ENCODE measurements at regions not wholly inside any gene's neighbourhood (a gene's known extent, or its start where the extent isn't known, plus 50 kb on each side); places are given as distances from the start of the nearest gene placed in this dataset.

DNA sequence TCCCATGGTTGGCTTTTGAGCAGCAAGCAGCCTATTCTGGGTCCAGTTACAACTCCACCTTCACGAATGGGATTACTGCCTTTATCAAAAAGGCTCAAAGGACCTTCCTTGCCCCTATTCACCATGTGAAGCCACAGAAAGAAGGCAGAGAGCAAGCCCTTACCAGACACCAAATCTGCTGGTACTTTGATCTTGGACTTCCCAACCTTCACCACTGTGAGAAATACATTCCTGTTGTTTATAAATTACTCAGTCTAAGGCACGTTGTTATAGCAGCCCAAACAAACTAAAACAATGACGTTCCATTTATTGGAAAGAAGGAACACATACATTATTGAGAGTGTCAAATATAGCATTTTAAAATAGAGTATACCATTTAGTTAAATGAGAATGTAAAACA is 1557.9 kb downstream of the PLA2G4A start:
- no peak overlapping the region for H3K4me3 ChIP-seq (ENCODE audit: low read depth, low read length)
- no peak for TF ChIP-seq CTCF (IDR thresholded peaks at IDR 0.05; ENCODE audit: low read depth, low read length)

DNA sequence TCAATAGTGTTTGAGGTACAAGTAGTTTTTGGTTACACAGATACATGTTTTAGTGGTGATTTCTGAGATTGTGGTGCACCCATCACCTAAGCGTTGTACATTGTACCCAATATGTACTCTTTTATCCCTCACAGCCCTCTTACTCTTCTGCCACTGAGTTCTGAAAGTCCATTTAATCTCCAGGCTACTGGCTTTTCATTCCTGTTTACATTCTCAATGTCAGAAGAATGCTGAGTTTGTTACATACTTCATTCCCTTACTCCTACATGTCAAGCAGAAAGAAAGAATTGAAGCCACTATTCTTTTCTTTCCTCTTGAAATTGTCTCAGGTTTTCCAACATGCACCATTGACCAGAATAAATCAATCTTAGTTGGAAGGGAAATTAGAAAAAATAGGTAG is 1565.9 kb downstream of the PLA2G4A start:
- H3K4me3 ChIP-seq (ENCODE audit: low read depth, low read length): no peak overlapping the region
- TF ChIP-seq CTCF (IDR thresholded peaks at IDR 0.05; ENCODE audit: low read depth, low read length): no peak

DNA sequence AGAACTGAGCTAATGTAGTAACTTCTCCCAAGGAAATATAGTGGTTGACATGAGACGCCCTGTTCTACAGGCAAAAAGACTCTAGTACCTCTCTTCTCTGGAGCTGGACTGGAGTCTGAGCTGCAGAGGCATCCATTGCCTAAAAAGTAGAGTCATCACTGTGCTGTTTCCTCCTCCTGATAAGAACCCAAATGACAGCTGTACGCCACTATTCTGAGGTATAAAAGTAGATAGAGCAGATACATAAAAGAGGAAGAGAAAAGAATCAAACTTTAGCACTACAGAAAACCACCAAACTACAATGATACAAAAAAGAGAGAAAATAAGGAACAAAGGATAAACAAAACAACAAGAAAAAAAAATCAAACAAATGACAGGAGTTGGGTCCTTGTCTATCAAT is 1568.8 kb downstream of the PLA2G4A start:
- TF ChIP-seq CTCF (IDR thresholded peaks at IDR 0.05; ENCODE audit: low read depth, low read length): no peak
- H3K4me3 ChIP-seq (ENCODE audit: low read depth, low read length): no peak overlapping the region

- no peak for TF ChIP-seq CTCF (IDR thresholded peaks at IDR 0.05; ENCODE audit: low read depth, low read length)
- no peak overlapping the region for H3K4me3 ChIP-seq (ENCODE audit: low read depth, low read length)
These were observed 1574.2 kb downstream of the PLA2G4A start for GRCh38 chr1:188402986-188403385.

DNA sequence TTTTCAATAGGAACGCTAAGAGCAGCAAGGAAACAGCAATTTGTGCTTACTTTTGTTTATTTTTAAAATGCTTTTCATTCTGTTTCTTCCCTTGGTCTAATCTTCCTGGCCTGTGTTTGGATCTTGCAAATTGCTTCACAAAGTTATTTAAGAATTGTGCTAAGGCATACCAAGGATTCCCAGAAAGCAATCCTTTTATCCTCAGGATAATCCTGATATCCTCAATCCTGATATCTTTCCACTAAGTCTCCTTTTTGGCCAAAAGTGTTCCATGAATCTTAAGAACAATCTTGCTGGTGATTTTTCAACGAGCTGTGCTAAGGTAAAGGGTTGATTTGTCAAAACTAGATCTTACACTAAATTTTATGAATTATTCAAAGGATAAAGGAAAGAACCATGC is 1577.9 kb downstream of the PLA2G4A start:
- no peak for TF ChIP-seq CTCF (IDR thresholded peaks at IDR 0.05; ENCODE audit: low read depth, low read length)
- H3K4me3 ChIP-seq (ENCODE audit: low read depth, low read length): no peak overlapping the region

GRCh38 chr1:188420177-188420576 is 1591.4 kb downstream of the PLA2G4A start:
- no peak overlapping the region for H3K4me3 ChIP-seq (ENCODE audit: low read depth, low read length)
- no peak for TF ChIP-seq CTCF (IDR thresholded peaks at IDR 0.05; ENCODE audit: low read depth, low read length)

- no peak overlapping the region for H3K4me3 ChIP-seq (ENCODE audit: low read depth, low read length)
- TF ChIP-seq CTCF (IDR thresholded peaks at IDR 0.05; ENCODE audit: low read depth, low read length): no peak
These were observed 1594.3 kb downstream of the PLA2G4A start for GRCh38 chr1:188423073-188423472.

All from WI38 (cell line).